Thoracic aorta (tissue), 2 donors: ENCODE measurements at regions not wholly inside any gene's neighbourhood (a gene's known extent, or its start where the extent isn't known, plus 50 kb on each side); places are given as distances from the start of the nearest gene placed in this dataset.

Experiments
- ATAC-seq: fragments of 150-250 bp; one replicate; pipeline ENCODE4 v1.8.0; 2017; ENCODE audit warnings: low read depth; ENCODE audit not compliant: insufficient number of reproducible peaks, low FRiP score
- DNase-seq: peaks from one replicate; pipeline ENCODE4 v3.0.0-alpha.2; 2020; ENCODE audit warnings: low spot score
- H3K27ac ChIP-seq, 2 donors: fragments of 200-600 bp; sonication (generic); 1 replicate in 1 of 2; 2 replicates in 1 of 2; pipeline ENCODE4 v1.5.1; 2016; ENCODE audit warnings: mild to moderate bottlenecking in 2 of 2, moderate library complexity in 2 of 2
- H3K27me3 ChIP-seq: fragments of 200-600 bp; sonication (generic); replicated peaks from 2 replicates; pipeline ENCODE4 v1.6.0; 2016; ENCODE audit warnings: mild to moderate bottlenecking; ENCODE audit not compliant: insufficient read depth
- H3K36me3 ChIP-seq: fragments of 200-600 bp; sonication (generic); one replicate; pipeline ENCODE4 v1.5.1; 2016
- H3K4me1 ChIP-seq, 2 donors: fragments of 200-600 bp; sonication (generic); 1 replicate in 1 of 2; 2 replicates in 1 of 2; pipeline versions ENCODE4 v1.5.1 to v1.6.0; 2016; ENCODE audit warnings: low read depth in 2 of 2, mild to moderate bottlenecking in 1 of 2; ENCODE audit not compliant: control insufficient read depth in 1 of 2
- H3K4me3 ChIP-seq: fragments of 200-600 bp; sonication (generic); 2 replicates; pipeline ENCODE4 v1.5.1; 2016; ENCODE audit warnings: mild to moderate bottlenecking
- H3K9me3 ChIP-seq: fragments of 200-600 bp; sonication (generic); 2 replicates; pipeline ENCODE4 v1.5.1; 2016
- TF ChIP-seq, protein P1 (sequence below): fragments of 200-600 bp; sonication (generic); IDR thresholded peaks from one replicate; pipeline ENCODE4 v1.5.1; 2019; ENCODE audit warnings: antibody characterized with exemption

- DNase-seq (no peak), ATAC-seq (no peak)
- H3K4me1 ChIP-seq: peaks cover 6 to 8% of the 10 kb centered on the region in 2 donors
- H3K9me3 ChIP-seq: no peaks in the 10 kb centered on the region
- H3K36me3 ChIP-seq: no peaks in the 10 kb centered on the region
- no peaks in the 10 kb centered on the region for H3K27me3 ChIP-seq
- peak overlapping the region in 1 of 2 donors; percentile 12 for H3K27ac ChIP-seq
- TF ChIP-seq, protein P1, sequence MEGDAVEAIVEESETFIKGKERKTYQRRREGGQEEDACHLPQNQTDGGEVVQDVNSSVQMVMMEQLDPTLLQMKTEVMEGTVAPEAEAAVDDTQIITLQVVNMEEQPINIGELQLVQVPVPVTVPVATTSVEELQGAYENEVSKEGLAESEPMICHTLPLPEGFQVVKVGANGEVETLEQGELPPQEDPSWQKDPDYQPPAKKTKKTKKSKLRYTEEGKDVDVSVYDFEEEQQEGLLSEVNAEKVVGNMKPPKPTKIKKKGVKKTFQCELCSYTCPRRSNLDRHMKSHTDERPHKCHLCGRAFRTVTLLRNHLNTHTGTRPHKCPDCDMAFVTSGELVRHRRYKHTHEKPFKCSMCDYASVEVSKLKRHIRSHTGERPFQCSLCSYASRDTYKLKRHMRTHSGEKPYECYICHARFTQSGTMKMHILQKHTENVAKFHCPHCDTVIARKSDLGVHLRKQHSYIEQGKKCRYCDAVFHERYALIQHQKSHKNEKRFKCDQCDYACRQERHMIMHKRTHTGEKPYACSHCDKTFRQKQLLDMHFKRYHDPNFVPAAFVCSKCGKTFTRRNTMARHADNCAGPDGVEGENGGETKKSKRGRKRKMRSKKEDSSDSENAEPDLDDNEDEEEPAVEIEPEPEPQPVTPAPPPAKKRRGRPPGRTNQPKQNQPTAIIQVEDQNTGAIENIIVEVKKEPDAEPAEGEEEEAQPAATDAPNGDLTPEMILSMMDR: no peak
- no peak overlapping the region for H3K4me3 ChIP-seq
Observed at GRCh38 chr6:71537717-71538116, 249.1 kb downstream of the OGFRL1 start.

GRCh38 chr6:71544028-71544427 is 255.4 kb downstream of the OGFRL1 start:
- ATAC-seq (no peak), DNase-seq (no peak)
- Histone ChIP-seq H3K27ac (no peak overlapping the region), H3K4me1 (peaks cover 0 to 6% of the 10 kb centered on the region in 2 donors), H3K4me3 (no peak overlapping the region), H3K9me3 (no peaks in the 10 kb centered on the region), H3K27me3 (no peaks in the 10 kb centered on the region), H3K36me3 (no peaks in the 10 kb centered on the region)
- TF ChIP-seq, protein P1: no peak

DNA sequence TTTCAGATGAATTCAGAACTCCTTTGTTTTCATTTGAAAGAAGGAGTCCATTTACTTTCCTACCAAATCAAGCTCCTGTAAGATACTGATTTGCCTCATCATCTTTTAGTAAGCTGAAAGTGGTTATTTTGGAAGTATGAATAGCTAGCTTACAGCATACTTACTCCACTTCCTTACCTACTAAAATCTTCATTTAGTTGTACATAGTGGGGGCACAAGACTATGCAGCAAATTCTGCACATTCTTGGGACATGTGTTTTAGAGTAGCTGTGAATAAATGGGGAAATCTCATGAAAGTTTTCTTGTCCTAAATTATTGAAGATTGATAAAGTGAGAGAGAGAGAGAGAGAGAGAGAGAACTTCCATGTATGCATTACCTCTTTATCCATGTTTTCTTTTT is 256.3 kb downstream of the OGFRL1 start:
- ATAC-seq: no peak
- H3K4me1 ChIP-seq: peaks cover 0 to 6% of the 10 kb centered on the region in 2 donors

DNA sequence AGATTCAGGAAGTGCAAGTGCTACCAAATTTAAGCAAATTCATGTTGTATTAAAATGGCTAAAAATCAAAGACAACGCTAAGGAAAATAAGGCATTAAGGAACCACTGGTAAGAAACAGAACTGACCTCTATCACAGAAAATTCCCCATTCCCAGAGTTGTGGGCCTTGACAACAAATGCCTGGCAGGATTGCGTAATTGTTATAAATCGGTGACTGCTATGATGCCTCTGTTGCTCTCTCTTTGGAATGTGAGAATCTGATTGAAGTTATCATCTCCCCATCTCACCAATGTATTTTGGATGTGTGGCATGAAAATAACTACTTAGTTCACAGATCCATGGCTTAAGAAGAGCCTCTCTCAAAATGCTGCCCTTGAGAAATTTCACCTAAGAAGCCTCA is 257.3 kb downstream of the OGFRL1 start:
- TF ChIP-seq, protein P1: no peak
- peaks cover 0 to 6% of the 10 kb centered on the region in 2 donors for H3K4me1 ChIP-seq
- H3K27ac ChIP-seq: no peak overlapping the region
- ATAC-seq (no peak), DNase-seq (no peak)
- H3K27me3 ChIP-seq: no peaks in the 10 kb centered on the region
- H3K9me3 ChIP-seq: no peaks in the 10 kb centered on the region
- no peaks in the 10 kb centered on the region for H3K36me3 ChIP-seq
- H3K4me3 ChIP-seq: no peak overlapping the region

More for the DNA sequence above, 256.3 kb downstream of the OGFRL1 start:
- H3K27ac ChIP-seq: no peak overlapping the region
- no peaks in the 10 kb centered on the region for H3K36me3 ChIP-seq
- H3K27me3 ChIP-seq: no peaks in the 10 kb centered on the region
- TF ChIP-seq, protein P1: no peak
- no peaks in the 10 kb centered on the region for H3K9me3 ChIP-seq
- no peak overlapping the region for H3K4me3 ChIP-seq
- no peak for DNase-seq

GRCh38 chr6:71551798-71552197 is 263.2 kb downstream of the OGFRL1 start:
- H3K36me3 ChIP-seq: no peaks in the 10 kb centered on the region
- ATAC-seq (no peak), DNase-seq (no peak)
- H3K9me3 ChIP-seq: peaks cover 7% of the 10 kb centered on the region
- TF ChIP-seq, protein P1: no peak
- H3K4me3 ChIP-seq: no peak overlapping the region
- H3K4me1 ChIP-seq: no peaks in the 10 kb centered on the region
- no peak overlapping the region for H3K27ac ChIP-seq
- no peaks in the 10 kb centered on the region for H3K27me3 ChIP-seq
